ENCODE measurements at regions not wholly inside any gene's neighbourhood (a gene's known extent, or its start where the extent isn't known, plus 50 kb on each side); places are given as distances from the start of the nearest gene placed in this dataset.

DNA sequence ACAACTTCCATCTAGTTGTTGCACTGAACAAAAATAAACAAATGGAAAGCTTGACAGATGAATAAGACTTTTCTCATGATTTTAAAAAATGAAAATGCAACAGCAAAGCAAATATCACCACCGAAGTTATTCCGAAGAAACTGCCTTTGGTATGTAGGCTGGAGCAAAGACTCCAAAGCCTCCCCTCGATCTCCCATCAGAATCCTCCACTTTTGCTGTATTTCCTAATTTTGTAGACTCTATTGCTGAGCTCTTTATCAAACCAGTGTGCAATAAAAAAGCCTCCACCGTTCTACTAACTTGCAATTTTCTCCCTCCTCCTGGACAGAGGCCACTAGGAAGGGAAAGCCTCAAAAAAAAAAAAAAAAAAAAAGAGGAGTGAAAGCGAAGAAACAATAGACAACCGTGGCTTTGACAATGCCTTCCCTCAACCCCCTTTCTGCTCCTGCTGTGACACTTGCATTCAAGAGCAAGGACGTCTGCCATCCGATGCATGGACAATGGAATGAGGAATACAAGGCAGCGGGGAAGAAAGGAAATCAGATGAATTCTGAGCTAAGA, 190.9 kb upstream of the BLID start:
- Histone ChIP-seq H3K27me3 (ENCODE audit: control insufficient read depth, insufficient read depth, low read length) (no peaks in the 10 kb centered on the region), H3K27ac (ENCODE audit: low read length) (no peak overlapping the region), H3K4me1 (ENCODE audit: control insufficient read depth, insufficient read depth, low read length) (no peaks in the 10 kb centered on the region), H3K9me3 (ENCODE audit: control insufficient read depth, insufficient read depth, low read length) (no peaks in the 10 kb centered on the region), H3K36me3 (ENCODE audit: control insufficient read depth, insufficient read depth, low read length) (no peaks in the 10 kb centered on the region), H3K4me3 (ENCODE audit: low read length) (no peak overlapping the region)
- DNase-seq (no peak), ATAC-seq (no peak)
- Mint-ChIP-seq H3K36me3 (no peaks in the 10 kb centered on the region), H3K27ac (no peak overlapping the region), H3K4me3 (no peak overlapping the region), H3K4me1 (no peaks in the 10 kb centered on the region), H3K27me3 (ENCODE audit: low read depth in 2 of 2) (peaks cover 2% of the 10 kb centered on the region in 2 donors), H3K9me3 (no peaks in the 10 kb centered on the region)
- WGBS (ENCODE audit: insufficient coverage), result 82% methylated on average over 7 of the region's 9 CpGs
- TF ChIP-seq CTCF (IDR thresholded peaks at IDR 0.05), result no peak
- intact Hi-C loops (cut with micrococcal nuclease), result no loop called here

- intact Hi-C loops (cut with micrococcal nuclease), result no loop called here
- Mint-ChIP-seq H3K9me3 (no peaks in the 10 kb centered on the region), H3K27me3 (ENCODE audit: low read depth in 2 of 2) (peaks cover 2 to 7% of the 10 kb centered on the region in 2 donors), H3K27ac (no peak overlapping the region), H3K4me3 (no peak overlapping the region), H3K36me3 (no peaks in the 10 kb centered on the region), H3K4me1 (no peaks in the 10 kb centered on the region)
- ATAC-seq (no peak), DNase-seq (no peak)
- Histone ChIP-seq H3K27ac (ENCODE audit: low read length) (no peak overlapping the region), H3K36me3 (ENCODE audit: control insufficient read depth, insufficient read depth, low read length) (no peaks in the 10 kb centered on the region), H3K4me1 (ENCODE audit: control insufficient read depth, insufficient read depth, low read length) (no peaks in the 10 kb centered on the region), H3K27me3 (ENCODE audit: control insufficient read depth, insufficient read depth, low read length) (no peaks in the 10 kb centered on the region), H3K4me3 (ENCODE audit: low read length) (no peak overlapping the region), H3K9me3 (ENCODE audit: control insufficient read depth, insufficient read depth, low read length) (no peaks in the 10 kb centered on the region)
- TF ChIP-seq CTCF (IDR thresholded peaks at IDR 0.05), result no peak
- 82% methylated on average over 7 of the region's 9 CpGs for WGBS (ENCODE audit: insufficient coverage)
Measured at GRCh38 chr11:122305426-122306320, 189.7 kb upstream of the BLID start.

DNA sequence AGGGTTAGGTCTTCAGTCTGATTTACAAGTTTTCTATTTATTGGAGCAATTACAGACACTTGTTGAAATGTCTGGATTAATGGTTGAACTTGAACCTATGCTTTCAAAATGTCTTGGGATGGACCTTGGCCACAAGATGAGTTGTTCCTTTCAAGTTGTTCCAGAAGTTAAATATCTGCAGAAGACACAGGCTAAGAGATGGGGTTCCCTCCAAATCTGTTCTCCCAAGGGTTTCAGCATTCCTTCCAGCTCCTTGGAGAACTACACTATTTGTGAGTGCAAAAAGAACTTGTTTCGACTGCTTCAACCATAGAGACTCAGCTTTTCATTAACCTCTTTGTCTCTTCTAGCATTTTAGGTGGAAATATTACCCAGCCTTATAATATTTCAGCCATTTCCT, 189.0 kb upstream of the BLID start:
- H3K9me3 Mint-ChIP-seq, result peaks cover 1 to 2% of the 10 kb centered on the region in 2 donors
- no peak for TF ChIP-seq CTCF (IDR thresholded peaks at IDR 0.05)
- Histone ChIP-seq H3K27me3 (ENCODE audit: control insufficient read depth, insufficient read depth, low read length) (no peaks in the 10 kb centered on the region), H3K36me3 (ENCODE audit: control insufficient read depth, insufficient read depth, low read length) (no peaks in the 10 kb centered on the region), H3K9me3 (ENCODE audit: control insufficient read depth, insufficient read depth, low read length) (no peaks in the 10 kb centered on the region), H3K27ac (ENCODE audit: low read length) (no peak overlapping the region), H3K4me3 (ENCODE audit: low read length) (no peak overlapping the region), H3K4me1 (ENCODE audit: control insufficient read depth, insufficient read depth, low read length) (no peaks in the 10 kb centered on the region)
- no peak for DNase-seq
- intact Hi-C loops (cut with micrococcal nuclease), result no loop called here
- no peaks in the 10 kb centered on the region for H3K4me1 Mint-ChIP-seq
- 80% methylated on average over 1 of the region's 1 CpG for WGBS (ENCODE audit: insufficient coverage)
- H3K4me3 Mint-ChIP-seq, result no peak overlapping the region
- ATAC-seq, result no peak
- H3K27ac Mint-ChIP-seq, result no peak overlapping the region
- H3K36me3 Mint-ChIP-seq, result no peaks in the 10 kb centered on the region
- peaks cover 4 to 7% of the 10 kb centered on the region in 2 donors for H3K27me3 Mint-ChIP-seq (ENCODE audit: low read depth in 2 of 2)

All from natural killer cell (primary cell).